Activated T-cell treated with anti-CD3 and anti-CD28 coated beads, Interleukin-2, amount 50 U/mL, for 4 hours (primary cell): ENCODE measurements at regions not wholly inside any gene's neighbourhood (a gene's known extent, or its start where the extent isn't known, plus 50 kb on each side); places are given as distances from the start of the nearest gene placed in this dataset.

Source experiments
- ATAC-seq, 2 donors: fragments of 200-7000 bp; cut with Tn5 transposase; one replicate each; pipeline ENCODE4 v1.10.0; 2021
- DNase-seq: peaks from one replicate; pipeline ENCODE4 v3.0.0-alpha.2; 2020
- H3K27me3 Mint-ChIP-seq: one replicate; pipeline ENCODE4 v1.8.0; 2021; ENCODE audit warnings: low read depth, mixed read lengths
- H3K36me3 Mint-ChIP-seq: one replicate; pipeline ENCODE4 v1.8.0; 2022; ENCODE audit warnings: mixed read lengths; ENCODE audit not compliant: insufficient read depth
- H3K4me1 Mint-ChIP-seq: one replicate; pipeline ENCODE4 v1.8.0; 2021; ENCODE audit warnings: low read depth, mixed read lengths
- H3K4me3 Mint-ChIP-seq: one replicate; pipeline ENCODE4 v1.8.0; 2021; ENCODE audit warnings: mild to moderate bottlenecking, moderate library complexity, mixed read lengths
- H3K9me3 Mint-ChIP-seq: one replicate; pipeline ENCODE4 v1.8.0; 2021; ENCODE audit warnings: mixed read lengths

DNA sequence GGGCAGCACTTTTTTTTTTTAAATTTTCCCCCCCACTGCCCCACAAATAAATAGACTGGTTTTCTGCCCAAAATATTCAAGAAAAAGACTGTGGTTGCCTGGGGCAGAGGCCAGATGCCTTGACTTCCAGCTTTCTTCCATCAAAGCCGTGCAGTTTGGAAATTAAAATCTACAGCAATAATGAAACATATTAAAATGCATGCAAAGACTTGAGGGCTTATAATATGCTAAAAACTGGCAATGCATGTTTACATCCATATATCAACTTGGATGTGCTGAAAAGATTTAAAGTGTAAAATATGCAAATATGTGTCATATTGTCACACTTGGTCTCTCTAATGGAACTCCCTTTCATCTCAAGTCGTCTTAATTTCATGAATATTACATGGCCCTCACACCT is 2036.2 kb upstream of the PIK3C3 start:
- Mint-ChIP-seq H3K9me3 (peaks cover 12% of the 10 kb centered on the region), H3K27me3 (no peaks in the 10 kb centered on the region), H3K4me1 (no peaks in the 10 kb centered on the region), H3K36me3 (no peaks in the 10 kb centered on the region), H3K4me3 (no peak overlapping the region)
- DNase-seq = no peak
- ATAC-seq = no peak

GRCh38 chr18:39913672-39914366 is 2041.2 kb upstream of the PIK3C3 start:
- Mint-ChIP-seq H3K9me3 (peaks cover 20% of the 10 kb centered on the region), H3K4me3 (no peak overlapping the region), H3K4me1 (no peaks in the 10 kb centered on the region), H3K27me3 (no peaks in the 10 kb centered on the region), H3K36me3 (no peaks in the 10 kb centered on the region)
- ATAC-seq (no peak), DNase-seq (no peak)

- ATAC-seq (no peak), DNase-seq (no peak)
- Mint-ChIP-seq H3K9me3 (peaks cover 19% of the 10 kb centered on the region), H3K36me3 (no peaks in the 10 kb centered on the region), H3K4me3 (no peak overlapping the region), H3K27me3 (no peaks in the 10 kb centered on the region), H3K4me1 (no peaks in the 10 kb centered on the region)
These were observed 2043.3 kb upstream of the PIK3C3 start for GRCh38 chr18:39911716-39912115.

- Mint-ChIP-seq H3K4me1 (no peaks in the 10 kb centered on the region), H3K27me3 (no peaks in the 10 kb centered on the region), H3K9me3 (peaks cover 13% of the 10 kb centered on the region), H3K36me3 (no peaks in the 10 kb centered on the region), H3K4me3 (no peak overlapping the region)
- no peak for DNase-seq
- no peak for ATAC-seq
These were observed 2045.3 kb upstream of the PIK3C3 start for GRCh38 chr18:39909706-39910105.

GRCh38 chr18:39886136-39886535 is 2068.9 kb upstream of the PIK3C3 start:
- DNase-seq = no peak
- H3K27me3 Mint-ChIP-seq = no peaks in the 10 kb centered on the region
- H3K4me3 Mint-ChIP-seq = no peak overlapping the region
- no peak for ATAC-seq
- no peaks in the 10 kb centered on the region for H3K4me1 Mint-ChIP-seq
- H3K36me3 Mint-ChIP-seq = no peaks in the 10 kb centered on the region
- peaks cover 14% of the 10 kb centered on the region for H3K9me3 Mint-ChIP-seq

DNA sequence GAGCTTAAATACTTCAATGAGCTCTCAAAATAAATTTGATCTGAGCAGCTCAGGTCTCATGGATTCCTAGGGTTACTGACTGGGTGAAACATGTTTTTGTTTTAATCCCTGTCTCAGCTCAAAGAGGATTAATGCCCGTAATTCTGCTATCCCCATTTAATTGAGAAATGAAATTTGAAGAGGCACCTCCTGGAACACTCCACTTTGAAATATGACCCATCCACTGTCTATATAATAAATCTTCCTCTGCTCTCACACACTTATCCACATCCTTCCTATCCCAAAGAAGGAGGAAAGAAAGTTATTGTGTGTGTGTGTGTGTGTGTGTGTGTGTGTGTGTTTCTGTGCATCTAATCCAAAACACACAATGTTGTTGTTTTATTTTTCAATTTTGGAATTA is 2082.4 kb upstream of the PIK3C3 start:
- H3K9me3 Mint-ChIP-seq = no peaks in the 10 kb centered on the region
- no peaks in the 10 kb centered on the region for H3K27me3 Mint-ChIP-seq
- ATAC-seq (no peak), DNase-seq (no peak)
- H3K4me1 Mint-ChIP-seq = no peaks in the 10 kb centered on the region
- H3K4me3 Mint-ChIP-seq = no peak overlapping the region
- H3K36me3 Mint-ChIP-seq = no peaks in the 10 kb centered on the region

DNA sequence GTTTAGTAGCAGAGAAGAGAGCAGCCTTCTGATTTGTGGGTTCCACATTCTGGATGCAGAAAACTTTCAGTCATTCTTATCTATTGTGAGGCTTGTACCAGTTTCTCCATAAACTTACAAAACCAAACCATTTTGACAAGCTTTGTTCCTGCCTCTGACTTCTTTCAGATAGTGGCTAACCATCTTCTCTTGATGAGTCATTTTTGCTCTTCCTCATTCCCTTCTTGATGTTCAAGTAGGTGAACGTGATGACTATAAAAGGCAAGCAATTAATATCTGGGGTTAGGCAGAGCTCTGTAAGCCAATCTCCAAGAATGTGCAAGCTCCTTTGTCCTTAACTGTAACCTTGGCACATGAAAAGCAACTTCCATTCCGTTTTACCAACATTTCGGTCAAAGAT is 2083.1 kb upstream of the PIK3C3 start:
- no peaks in the 10 kb centered on the region for H3K4me1 Mint-ChIP-seq
- no peak overlapping the region for H3K4me3 Mint-ChIP-seq
- no peaks in the 10 kb centered on the region for H3K27me3 Mint-ChIP-seq
- H3K36me3 Mint-ChIP-seq = no peaks in the 10 kb centered on the region
- H3K9me3 Mint-ChIP-seq = no peaks in the 10 kb centered on the region
- DNase-seq (no peak), ATAC-seq (no peak)

- H3K4me1 Mint-ChIP-seq = no peaks in the 10 kb centered on the region
- H3K27me3 Mint-ChIP-seq = no peaks in the 10 kb centered on the region
- no peak overlapping the region for H3K4me3 Mint-ChIP-seq
- no peaks in the 10 kb centered on the region for H3K36me3 Mint-ChIP-seq
- H3K9me3 Mint-ChIP-seq = no peaks in the 10 kb centered on the region
- DNase-seq = no peak
- no peak for ATAC-seq
These were observed 2084.4 kb upstream of the PIK3C3 start for GRCh38 chr18:39870591-39870990.

DNA sequence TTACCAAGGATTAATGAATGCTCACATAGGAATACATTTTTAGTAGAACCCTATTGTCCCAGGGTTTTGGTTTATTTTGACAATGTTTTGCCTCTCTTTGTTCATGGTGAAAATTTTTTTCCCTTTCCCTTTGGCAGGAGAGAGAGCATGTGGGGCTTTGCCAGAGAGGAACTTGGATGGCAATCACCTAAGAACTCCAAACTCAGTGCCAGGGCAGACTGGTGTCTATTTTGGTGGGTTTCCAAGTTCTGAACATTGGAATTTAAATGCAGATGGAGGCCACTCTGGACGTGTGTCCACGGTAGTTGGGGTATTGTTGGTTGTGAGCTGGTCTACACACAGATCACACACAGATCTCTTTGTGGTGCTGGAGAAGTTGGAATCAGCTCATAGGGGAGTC is 2091.1 kb upstream of the PIK3C3 start:
- Mint-ChIP-seq H3K4me1 (no peaks in the 10 kb centered on the region), H3K36me3 (no peaks in the 10 kb centered on the region), H3K27me3 (no peaks in the 10 kb centered on the region), H3K9me3 (no peaks in the 10 kb centered on the region), H3K4me3 (no peak overlapping the region)
- ATAC-seq = no peak
- DNase-seq = no peak

- Mint-ChIP-seq H3K4me3 (no peak overlapping the region), H3K27me3 (no peaks in the 10 kb centered on the region), H3K36me3 (no peaks in the 10 kb centered on the region), H3K9me3 (no peaks in the 10 kb centered on the region), H3K4me1 (no peaks in the 10 kb centered on the region)
- DNase-seq = no peak
- no peak for ATAC-seq
These were observed 2092.7 kb upstream of the PIK3C3 start for GRCh38 chr18:39862341-39862740.

DNA sequence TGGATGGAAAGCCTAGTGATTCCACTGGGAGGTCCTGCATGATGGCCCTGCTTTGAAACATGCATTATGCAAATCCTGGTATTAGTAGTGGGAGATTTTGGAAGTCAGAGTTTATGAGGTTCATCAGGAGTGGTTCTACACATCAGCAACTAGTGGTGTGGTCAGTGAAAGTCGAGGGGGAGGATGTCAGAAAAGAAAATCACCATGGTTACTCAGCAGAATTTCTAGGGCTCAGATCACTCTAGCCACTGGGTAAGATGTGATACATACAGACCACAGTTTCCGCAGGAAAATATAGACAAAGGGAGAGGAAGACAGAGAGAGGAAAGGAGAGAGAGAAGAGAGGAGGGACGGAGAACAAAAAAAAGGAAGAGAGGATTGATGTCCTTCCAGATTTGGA is 2100.7 kb upstream of the PIK3C3 start:
- Mint-ChIP-seq H3K4me3 (no peak overlapping the region), H3K9me3 (peaks cover 3% of the 10 kb centered on the region), H3K27me3 (no peaks in the 10 kb centered on the region), H3K4me1 (no peaks in the 10 kb centered on the region), H3K36me3 (no peaks in the 10 kb centered on the region)
- ATAC-seq (no peak), DNase-seq (no peak)

DNA sequence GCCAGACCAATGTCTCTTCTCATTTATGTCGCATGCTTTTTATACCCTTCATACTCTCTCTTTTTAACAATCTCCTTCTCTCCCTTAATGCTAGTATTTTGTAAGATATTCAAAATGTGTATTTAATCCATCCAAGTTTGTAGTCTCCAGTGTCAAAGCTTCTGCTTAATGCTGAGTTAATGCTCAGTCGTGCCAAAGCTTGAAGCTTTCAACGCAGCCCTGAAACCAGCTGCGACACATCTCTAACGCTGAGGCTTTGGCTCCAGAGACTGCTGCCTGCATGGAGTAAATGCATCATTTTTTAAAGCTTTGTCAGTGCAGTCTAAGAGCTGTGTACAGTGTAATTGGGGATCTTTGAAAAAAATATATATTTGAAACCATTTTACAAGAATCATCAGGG is 2108.8 kb upstream of the PIK3C3 start:
- no peak overlapping the region for H3K4me3 Mint-ChIP-seq
- peaks cover 1% of the 10 kb centered on the region for H3K27me3 Mint-ChIP-seq
- DNase-seq (no peak), ATAC-seq (no peak)
- H3K4me1 Mint-ChIP-seq = no peaks in the 10 kb centered on the region
- peaks cover 2% of the 10 kb centered on the region for H3K9me3 Mint-ChIP-seq
- H3K36me3 Mint-ChIP-seq = no peaks in the 10 kb centered on the region

- DNase-seq (no peak), ATAC-seq (no peak)
- Mint-ChIP-seq H3K27me3 (peaks cover 8% of the 10 kb centered on the region), H3K36me3 (no peaks in the 10 kb centered on the region), H3K4me3 (no peak overlapping the region), H3K9me3 (no peaks in the 10 kb centered on the region), H3K4me1 (no peaks in the 10 kb centered on the region)
These were observed 2109.4 kb upstream of the PIK3C3 start for GRCh38 chr18:39845631-39846030.

GRCh38 chr18:39845106-39845505 is 2109.9 kb upstream of the PIK3C3 start:
- H3K36me3 Mint-ChIP-seq = no peaks in the 10 kb centered on the region
- H3K4me1 Mint-ChIP-seq = no peaks in the 10 kb centered on the region
- no peak overlapping the region for H3K4me3 Mint-ChIP-seq
- H3K9me3 Mint-ChIP-seq = no peaks in the 10 kb centered on the region
- ATAC-seq (no peak), DNase-seq (no peak)
- peaks cover 9% of the 10 kb centered on the region for H3K27me3 Mint-ChIP-seq

DNA sequence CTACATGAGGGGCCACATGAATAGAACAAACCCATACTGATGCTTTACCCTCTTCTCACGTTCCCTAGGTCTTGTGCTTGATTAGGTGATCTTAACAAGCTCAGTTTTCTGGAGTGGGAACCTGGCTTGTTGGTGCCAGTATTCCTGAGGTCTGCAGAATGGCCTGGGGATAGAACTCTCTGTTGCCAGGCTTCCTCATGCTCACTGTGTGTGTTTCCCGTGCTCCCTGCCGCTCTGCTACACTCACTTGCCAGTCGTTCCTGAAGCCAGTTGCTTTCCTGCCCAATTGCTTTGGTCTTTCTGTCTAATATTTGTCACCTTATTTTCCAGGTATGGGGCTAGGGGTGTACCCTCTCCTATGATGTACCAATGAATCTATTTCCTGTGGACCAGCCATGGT is 2111.5 kb upstream of the PIK3C3 start:
- peaks cover 9% of the 10 kb centered on the region for H3K27me3 Mint-ChIP-seq
- no peak overlapping the region for H3K4me3 Mint-ChIP-seq
- no peak for DNase-seq

More for the DNA sequence above, 2111.5 kb upstream of the PIK3C3 start:
- Mint-ChIP-seq H3K4me1 (no peaks in the 10 kb centered on the region), H3K9me3 (no peaks in the 10 kb centered on the region), H3K36me3 (no peaks in the 10 kb centered on the region)
- ATAC-seq = no peak
